Retinal pigment epithelial cell (primary cell): ENCODE measurements at regions not wholly inside any gene's neighbourhood (a gene's known extent, or its start where the extent isn't known, plus 50 kb on each side); places are given as distances from the start of the nearest gene placed in this dataset.
"Not testable (repeated sequence)": the region's sequence is repeated elsewhere in the genome, so short reads cannot be mapped to it uniquely, and the experiment has no call there.

Source experiments
- DNase-seq: peaks from one replicate; pipeline ENCODE4 v3.0.0-alpha.2; 2010; ENCODE audit warnings: low read depth
- H3K4me3 ChIP-seq: 2 replicates; pipeline ENCODE4 v1.5.1; 2011; ENCODE audit warnings: mild to moderate bottlenecking, low read length, control low read depth, moderate library complexity
- TF ChIP-seq, protein P1 (sequence below): conservative IDR thresholded peaks from 2 replicates; pipeline ENCODE4 v1.5.1; 2011; ENCODE audit warnings: low read depth, low read length, control low read depth, inconsistent platforms

DNA sequence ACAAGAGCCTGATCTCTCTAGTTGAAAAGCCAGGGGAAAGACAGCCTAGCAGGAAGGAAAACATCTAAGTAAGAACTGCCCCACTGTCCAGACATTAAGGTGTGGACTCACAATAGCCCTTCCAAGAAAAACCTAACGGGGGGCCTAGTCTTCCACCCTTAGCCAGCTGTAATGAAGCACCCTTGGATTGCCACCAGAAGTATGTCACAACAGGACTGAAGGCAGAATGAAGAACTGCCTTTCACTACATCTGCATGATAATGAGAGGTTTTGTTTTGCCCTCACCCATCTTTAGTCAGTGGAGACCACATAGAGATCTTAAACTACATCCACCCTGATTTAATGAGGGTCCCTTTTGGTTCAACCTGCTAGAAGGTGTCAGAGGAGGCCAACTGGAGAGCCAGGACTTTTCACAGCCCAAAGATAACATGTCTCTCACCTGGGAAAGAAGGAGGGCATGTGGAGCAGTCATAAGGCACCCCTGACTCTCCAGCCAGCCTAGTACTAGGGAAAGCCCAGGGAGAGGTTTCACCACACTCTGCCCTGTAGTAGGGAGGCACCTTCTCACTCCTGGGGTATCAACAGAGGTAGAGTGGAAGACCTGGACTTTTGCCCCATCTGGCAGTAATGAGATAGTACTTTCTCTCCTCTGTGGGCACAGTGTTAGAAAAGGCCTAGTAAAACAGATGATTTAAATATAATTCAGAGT, 1017.4 kb upstream of the MANEA start:
- no peak for DNase-seq
- no peak overlapping the region for H3K4me3 ChIP-seq
- TF ChIP-seq, protein P1, sequence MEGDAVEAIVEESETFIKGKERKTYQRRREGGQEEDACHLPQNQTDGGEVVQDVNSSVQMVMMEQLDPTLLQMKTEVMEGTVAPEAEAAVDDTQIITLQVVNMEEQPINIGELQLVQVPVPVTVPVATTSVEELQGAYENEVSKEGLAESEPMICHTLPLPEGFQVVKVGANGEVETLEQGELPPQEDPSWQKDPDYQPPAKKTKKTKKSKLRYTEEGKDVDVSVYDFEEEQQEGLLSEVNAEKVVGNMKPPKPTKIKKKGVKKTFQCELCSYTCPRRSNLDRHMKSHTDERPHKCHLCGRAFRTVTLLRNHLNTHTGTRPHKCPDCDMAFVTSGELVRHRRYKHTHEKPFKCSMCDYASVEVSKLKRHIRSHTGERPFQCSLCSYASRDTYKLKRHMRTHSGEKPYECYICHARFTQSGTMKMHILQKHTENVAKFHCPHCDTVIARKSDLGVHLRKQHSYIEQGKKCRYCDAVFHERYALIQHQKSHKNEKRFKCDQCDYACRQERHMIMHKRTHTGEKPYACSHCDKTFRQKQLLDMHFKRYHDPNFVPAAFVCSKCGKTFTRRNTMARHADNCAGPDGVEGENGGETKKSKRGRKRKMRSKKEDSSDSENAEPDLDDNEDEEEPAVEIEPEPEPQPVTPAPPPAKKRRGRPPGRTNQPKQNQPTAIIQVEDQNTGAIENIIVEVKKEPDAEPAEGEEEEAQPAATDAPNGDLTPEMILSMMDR: no peak

DNA sequence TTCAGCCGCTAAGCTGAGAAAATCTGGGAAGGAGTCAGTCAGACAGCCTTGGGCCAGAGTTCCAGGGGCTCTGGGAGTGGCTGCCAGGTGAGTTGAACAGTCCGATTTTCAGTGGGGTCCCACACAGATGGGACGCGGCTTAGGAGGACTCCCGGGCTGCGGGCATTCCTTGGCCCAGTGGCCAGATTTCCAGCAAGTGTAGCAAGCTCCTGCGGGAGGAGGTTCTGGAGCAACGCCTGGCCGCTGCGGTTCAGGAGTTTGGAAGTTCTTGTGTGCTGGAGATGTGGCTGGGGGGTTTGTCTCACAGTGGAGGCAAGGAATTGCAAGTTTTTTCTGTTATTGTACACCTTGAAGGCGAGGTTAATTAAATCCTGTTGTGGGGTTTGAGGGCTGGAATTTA, 1020.1 kb upstream of the MANEA start:
- H3K4me3 ChIP-seq, DNase-seq: not testable (repeated sequence)

DNA sequence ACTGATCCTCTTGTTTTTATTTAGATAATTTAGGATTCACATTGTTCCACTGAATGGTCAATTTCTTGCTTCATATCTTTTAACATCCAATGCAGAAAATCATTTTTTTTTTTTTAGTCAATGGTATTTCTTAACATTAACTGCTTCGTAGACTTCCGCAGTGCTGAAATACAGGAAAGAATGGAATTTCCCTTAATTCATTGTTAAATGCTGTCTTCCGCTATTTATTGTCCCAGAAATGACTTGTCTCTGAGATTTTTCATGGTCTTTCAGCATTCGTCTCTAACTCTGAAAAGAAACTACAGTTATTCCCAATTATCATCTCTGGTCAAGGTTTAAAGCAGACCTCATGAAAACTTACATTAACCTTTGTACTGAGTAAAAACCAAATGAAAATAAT, 1029.1 kb upstream of the MANEA start:
- DNase-seq: no peak
- no peak overlapping the region for H3K4me3 ChIP-seq

DNA sequence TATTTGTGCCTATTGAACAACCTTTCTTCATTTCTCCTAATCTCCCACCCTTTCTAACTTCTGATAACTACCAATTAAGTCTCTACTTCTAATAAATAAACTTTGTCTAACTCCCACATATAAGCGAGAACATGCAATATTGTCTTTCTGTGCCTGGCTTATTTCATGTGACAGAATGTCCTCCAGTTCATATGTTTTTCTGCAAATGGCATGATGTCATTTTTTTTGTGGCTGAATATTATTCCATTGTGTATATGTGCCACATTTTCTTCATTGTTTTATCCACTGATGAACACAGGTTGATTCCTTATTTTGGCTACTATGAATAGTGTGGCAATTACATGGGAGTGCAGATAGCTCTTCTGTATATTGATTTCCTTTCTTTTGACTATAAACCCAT, 1041.5 kb upstream of the MANEA start:
- DNase-seq: no peak
- no peak overlapping the region for H3K4me3 ChIP-seq
- TF ChIP-seq, protein P1: no peak

More for the DNA sequence above, 1029.1 kb upstream of the MANEA start:
- TF ChIP-seq, protein P1: no peak

DNA sequence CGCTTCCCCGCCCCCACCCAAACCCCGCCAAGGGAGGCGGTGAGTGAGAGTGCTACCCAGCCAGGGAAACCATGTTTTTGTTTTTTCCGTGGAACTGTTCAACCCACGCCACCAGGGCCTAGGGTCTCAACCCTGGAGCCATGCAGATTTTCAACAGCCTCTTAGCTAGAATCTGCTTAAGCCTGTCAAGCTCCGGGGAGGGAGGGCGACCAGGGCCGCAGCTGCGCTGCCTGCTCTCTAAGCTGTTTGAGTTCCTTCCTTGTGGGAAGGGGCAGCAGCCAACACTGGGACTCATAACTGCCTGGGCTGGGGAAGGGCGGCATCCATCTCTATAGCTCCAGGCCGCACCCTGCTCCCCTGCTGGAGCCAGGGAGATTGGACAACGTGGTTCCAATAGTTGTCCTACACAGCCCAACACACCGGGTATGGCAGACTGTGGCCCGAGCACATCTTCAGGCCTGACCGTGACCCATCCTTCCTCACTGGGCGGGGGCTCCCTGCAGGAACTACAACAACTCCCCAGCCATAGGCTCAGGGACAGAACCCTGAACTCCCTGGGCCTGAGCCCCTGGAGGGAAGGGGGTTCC, 1065.7 kb upstream of the MANEA start:
- TF ChIP-seq, protein P1: no peak

DNA sequence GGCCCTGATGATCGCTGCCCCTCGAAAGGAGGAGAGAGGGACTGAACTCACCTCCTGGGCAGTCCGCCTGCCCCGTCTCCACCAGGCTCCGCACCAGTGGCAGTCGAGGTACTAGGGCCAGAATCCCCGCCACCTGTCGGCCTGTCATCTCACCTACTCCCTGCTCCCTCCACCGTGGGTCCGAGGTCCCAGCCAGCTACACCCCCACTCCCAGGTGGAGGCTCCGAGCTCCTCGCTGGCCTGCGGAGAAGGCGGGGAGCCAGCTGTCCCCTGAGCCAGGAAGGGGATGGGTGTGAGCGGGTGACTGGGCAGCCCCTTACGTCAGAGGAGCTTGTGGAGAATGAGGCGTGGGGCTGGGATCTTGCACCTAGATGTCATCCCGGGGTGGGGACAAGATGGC, 1066.5 kb upstream of the MANEA start:
- peak overlapping the region; percentile 17 for H3K4me3 ChIP-seq
- DNase-seq: no peak
- TF ChIP-seq, protein P1: no peak

More for the DNA sequence above, 1065.7 kb upstream of the MANEA start:
- no peak for DNase-seq
- no peak overlapping the region for H3K4me3 ChIP-seq

DNA sequence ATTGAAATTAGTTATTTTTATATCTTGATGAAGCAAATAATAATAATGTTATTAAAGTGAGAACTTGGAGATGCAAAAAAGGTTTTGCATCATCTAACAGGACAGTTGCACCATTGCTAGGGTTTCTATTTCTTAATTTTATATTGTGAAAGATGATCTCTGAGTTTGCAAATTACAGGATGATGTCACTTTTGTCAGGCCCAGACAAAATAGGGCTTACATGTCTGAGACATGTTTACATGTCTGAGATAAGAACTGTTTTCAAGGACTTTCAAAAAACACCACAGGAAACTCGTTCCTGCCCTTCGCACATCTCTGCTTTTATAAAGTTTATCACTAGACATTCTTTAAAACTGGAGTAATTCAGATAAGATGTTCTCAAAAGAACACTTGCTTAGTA, 1075.8 kb upstream of the MANEA start:
- H3K4me3 ChIP-seq: no peak overlapping the region
- TF ChIP-seq, protein P1: no peak
- DNase-seq: no peak
